ENCODE measurements at regions not wholly inside any gene's neighbourhood (a gene's known extent, or its start where the extent isn't known, plus 50 kb on each side); places are given as distances from the start of the nearest gene placed in this dataset.
"Not testable (repeated sequence)": the region's sequence is repeated elsewhere in the genome, so short reads cannot be mapped to it uniquely, and the experiment has no call there.

DNA sequence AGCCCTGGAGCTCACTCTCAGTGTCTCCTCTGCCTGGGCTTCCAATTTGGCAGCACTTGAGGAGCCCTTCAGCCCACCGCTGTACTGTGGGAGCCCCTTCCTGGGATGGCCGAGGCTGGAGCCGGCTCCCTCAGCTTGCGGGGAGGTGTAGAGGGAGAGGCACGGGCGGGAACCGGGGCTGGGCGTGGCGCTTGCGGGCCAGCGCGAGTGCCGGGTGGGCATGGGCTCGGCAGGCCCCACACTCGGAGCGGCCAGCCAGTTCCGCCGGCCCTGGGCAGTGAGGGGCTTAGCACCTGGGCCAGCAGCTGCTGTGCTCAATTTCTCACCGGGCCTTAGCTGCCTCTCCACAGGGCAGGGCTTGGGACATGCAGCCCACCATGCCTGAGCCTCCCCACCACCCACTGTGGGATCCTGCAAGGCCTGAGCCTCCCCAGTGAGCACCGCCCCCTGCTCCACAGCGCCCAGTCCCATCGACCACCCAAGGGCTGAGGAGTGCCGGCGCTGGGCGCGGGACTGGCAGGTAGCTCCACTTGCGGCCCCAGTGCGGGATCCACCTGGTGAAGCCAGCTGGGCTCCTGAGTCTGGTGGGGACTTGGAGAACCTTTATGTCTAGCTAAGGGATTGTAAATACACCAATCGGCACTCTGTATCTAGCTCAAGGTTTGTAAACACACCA, 65.1 kb upstream of the ROPN1B start:
- H3K27ac ChIP-seq (ENCODE audit: low read depth, low read length, poor library complexity, severe bottlenecking); POLR2A ChIA-PET; H3K4me2 ChIP-seq (ENCODE audit: low read length); DNase-seq (ENCODE audit: low spot score); H3K79me2 ChIP-seq (ENCODE audit: insufficient read depth, low read depth, low read length); H3K9me3 ChIP-seq (ENCODE audit: low read length); CTCF ChIA-PET (ENCODE audit: unreplicated experiment); H3K36me3 ChIP-seq (ENCODE audit: insufficient read depth, low read length); BruUV-seq (replicated peaks); H4K20me1 ChIP-seq (ENCODE audit: insufficient read depth, low read length); H3K4me1 ChIP-seq (ENCODE audit: insufficient read depth, low read length, poor library complexity, severe bottlenecking); H3K9me2 ChIP-seq (ENCODE audit: insufficient read depth, low read length); H2AFZ ChIP-seq (ENCODE audit: low read length); intact Hi-C loops (cut with micrococcal nuclease; ENCODE audit: unreplicated experiment); H3K4me3 ChIP-seq (ENCODE audit: low read depth, low read length, poor library complexity, severe bottlenecking): not testable (repeated sequence)

GRCh38 chr3:125907279-125907678, 61.7 kb upstream of the ROPN1B start:
- H3K9me2 ChIP-seq (ENCODE audit: insufficient read depth, low read length); BruUV-seq (replicated peaks); POLR2A ChIA-PET; H3K4me2 ChIP-seq (ENCODE audit: low read length); DNase-seq (ENCODE audit: low spot score); H3K79me2 ChIP-seq (ENCODE audit: insufficient read depth, low read depth, low read length); H3K27ac ChIP-seq (ENCODE audit: low read depth, low read length, poor library complexity, severe bottlenecking); H3K4me1 ChIP-seq (ENCODE audit: insufficient read depth, low read length, poor library complexity, severe bottlenecking); H3K4me3 ChIP-seq (ENCODE audit: low read depth, low read length, poor library complexity, severe bottlenecking); H2AFZ ChIP-seq (ENCODE audit: low read length); H3K36me3 ChIP-seq (ENCODE audit: insufficient read depth, low read length); H4K20me1 ChIP-seq (ENCODE audit: insufficient read depth, low read length); intact Hi-C loops (cut with micrococcal nuclease; ENCODE audit: unreplicated experiment); CTCF ChIA-PET (ENCODE audit: unreplicated experiment); H3K9me3 ChIP-seq (ENCODE audit: low read length): not testable (repeated sequence)

DNA sequence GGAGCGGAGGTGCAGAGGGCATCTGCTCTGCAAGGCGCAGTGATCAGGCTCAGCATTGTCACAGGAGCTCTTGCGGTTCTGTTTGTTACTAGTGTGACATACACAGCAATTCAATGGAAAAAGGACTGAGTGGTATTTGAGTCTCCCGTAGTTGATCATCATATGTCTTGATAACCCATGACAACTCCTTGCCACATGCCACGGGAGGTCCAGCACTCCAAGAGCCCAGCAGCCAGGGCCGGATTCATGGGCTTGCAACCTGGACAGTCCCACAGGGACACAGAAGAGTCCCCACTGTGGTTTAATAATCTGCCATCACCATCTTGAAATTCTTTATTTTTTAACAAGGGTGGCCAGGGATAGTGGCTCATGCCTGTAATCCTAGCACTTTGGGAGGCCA, 58.1 kb upstream of the ROPN1B start:
- CTCF ChIA-PET (ENCODE audit: unreplicated experiment); DNase-seq (ENCODE audit: low spot score); H3K4me1 ChIP-seq (ENCODE audit: insufficient read depth, low read length, poor library complexity, severe bottlenecking); BruUV-seq (replicated peaks); H3K79me2 ChIP-seq (ENCODE audit: insufficient read depth, low read depth, low read length); H3K27ac ChIP-seq (ENCODE audit: low read depth, low read length, poor library complexity, severe bottlenecking); H4K20me1 ChIP-seq (ENCODE audit: insufficient read depth, low read length); H2AFZ ChIP-seq (ENCODE audit: low read length); H3K9me3 ChIP-seq (ENCODE audit: low read length); H3K36me3 ChIP-seq (ENCODE audit: insufficient read depth, low read length); intact Hi-C loops (cut with micrococcal nuclease; ENCODE audit: unreplicated experiment); H3K4me3 ChIP-seq (ENCODE audit: low read depth, low read length, poor library complexity, severe bottlenecking); H3K9me2 ChIP-seq (ENCODE audit: insufficient read depth, low read length); H3K4me2 ChIP-seq (ENCODE audit: low read length): not testable (repeated sequence)
- POLR2A ChIA-PET = interaction anchor here (0.8 kb wide), 1 partner anchor 11 kb away, joined by 4 read pairs; no protein-coding TSS in a partner anchor

DNA sequence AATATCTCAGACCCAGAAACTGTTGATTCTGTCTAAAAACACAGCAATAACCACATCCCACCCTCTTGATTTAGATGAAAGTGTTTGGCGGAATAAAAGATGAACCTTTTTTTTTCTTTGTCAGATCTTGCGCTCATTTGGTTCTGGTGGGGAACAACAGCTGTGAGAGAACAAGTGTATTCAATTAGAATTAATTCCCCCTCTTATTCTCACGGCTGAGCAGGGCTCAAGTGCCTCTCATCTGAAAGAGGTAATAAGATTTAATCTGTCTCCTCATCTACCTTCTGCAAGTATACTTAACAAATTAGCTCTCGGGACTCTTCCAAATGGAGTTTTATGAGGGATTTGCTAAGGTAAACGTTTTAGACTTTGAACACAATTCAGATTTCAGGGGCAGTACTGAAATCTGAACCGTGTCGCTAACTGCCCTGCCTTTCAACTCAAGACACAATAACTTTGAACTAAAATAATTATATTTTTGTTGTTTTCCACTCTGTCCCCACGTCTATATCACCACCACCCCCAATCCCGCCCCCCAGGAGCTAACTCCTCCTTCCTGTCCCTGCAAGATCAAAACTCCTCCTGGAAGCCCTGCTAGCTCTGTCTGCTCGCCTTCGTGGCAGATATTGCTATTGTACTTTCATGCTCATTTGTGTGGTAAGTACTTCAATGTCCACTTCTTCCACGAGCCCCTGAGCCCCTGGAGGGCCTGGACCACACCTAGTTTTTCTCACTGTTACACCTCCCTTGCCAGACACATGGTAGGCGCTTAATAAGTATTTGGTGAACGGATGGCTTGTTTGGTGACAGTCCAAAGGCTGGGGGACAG, 54.2 kb upstream of the ROPN1B start:
- POLR2A ChIA-PET; H3K9me2 ChIP-seq (ENCODE audit: insufficient read depth, low read length): not testable (repeated sequence)
- BruUV-seq (replicated peaks) = TSS peak; percentile 65

GRCh38 chr3:125915437-125915787, 53.6 kb upstream of the ROPN1B start:
- H3K36me3 ChIP-seq (ENCODE audit: insufficient read depth, low read length); H3K9me2 ChIP-seq (ENCODE audit: insufficient read depth, low read length); BruUV-seq (replicated peaks); CTCF ChIA-PET (ENCODE audit: unreplicated experiment); H3K27ac ChIP-seq (ENCODE audit: low read depth, low read length, poor library complexity, severe bottlenecking); H2AFZ ChIP-seq (ENCODE audit: low read length); H4K20me1 ChIP-seq (ENCODE audit: insufficient read depth, low read length); POLR2A ChIA-PET; H3K9me3 ChIP-seq (ENCODE audit: low read length); H3K79me2 ChIP-seq (ENCODE audit: insufficient read depth, low read depth, low read length): not testable (repeated sequence)
- Histone ChIP-seq H3K4me1 (ENCODE audit: insufficient read depth, low read length, poor library complexity, severe bottlenecking) (peaks cover 23% of the 10 kb centered on the region), H3K4me3 (ENCODE audit: low read depth, low read length, poor library complexity, severe bottlenecking) (peak overlapping the region; percentile 72), H3K4me2 (ENCODE audit: low read length) (peak overlapping the region; percentile 56)
- intact Hi-C loops (cut with micrococcal nuclease; ENCODE audit: unreplicated experiment) = loop anchor here (5.0 kb wide), 2 partner anchors 148 to 323 kb away; no protein-coding TSS in a partner anchor
- peak; percentile 18 for DNase-seq (ENCODE audit: low spot score)

More for the DNA sequence above, 54.2 kb upstream of the ROPN1B start:
- H2AFZ ChIP-seq (ENCODE audit: low read length); H3K27ac ChIP-seq (ENCODE audit: low read depth, low read length, poor library complexity, severe bottlenecking); H4K20me1 ChIP-seq (ENCODE audit: insufficient read depth, low read length); H3K9me3 ChIP-seq (ENCODE audit: low read length); H3K36me3 ChIP-seq (ENCODE audit: insufficient read depth, low read length); H3K79me2 ChIP-seq (ENCODE audit: insufficient read depth, low read depth, low read length); CTCF ChIA-PET (ENCODE audit: unreplicated experiment): not testable (repeated sequence)
- Histone ChIP-seq H3K4me3 (ENCODE audit: low read depth, low read length, poor library complexity, severe bottlenecking) (peak overlapping the region; percentile 72), H3K4me2 (ENCODE audit: low read length) (peak overlapping the region; percentile 56), H3K4me1 (ENCODE audit: insufficient read depth, low read length, poor library complexity, severe bottlenecking) (peaks cover 23% of the 10 kb centered on the region)
- DNase-seq (ENCODE audit: low spot score) = peak; percentile 6
- intact Hi-C loops (cut with micrococcal nuclease; ENCODE audit: unreplicated experiment) = loop anchor here (5.0 kb wide), 2 partner anchors 148 to 323 kb away; no protein-coding TSS in a partner anchor

DNA sequence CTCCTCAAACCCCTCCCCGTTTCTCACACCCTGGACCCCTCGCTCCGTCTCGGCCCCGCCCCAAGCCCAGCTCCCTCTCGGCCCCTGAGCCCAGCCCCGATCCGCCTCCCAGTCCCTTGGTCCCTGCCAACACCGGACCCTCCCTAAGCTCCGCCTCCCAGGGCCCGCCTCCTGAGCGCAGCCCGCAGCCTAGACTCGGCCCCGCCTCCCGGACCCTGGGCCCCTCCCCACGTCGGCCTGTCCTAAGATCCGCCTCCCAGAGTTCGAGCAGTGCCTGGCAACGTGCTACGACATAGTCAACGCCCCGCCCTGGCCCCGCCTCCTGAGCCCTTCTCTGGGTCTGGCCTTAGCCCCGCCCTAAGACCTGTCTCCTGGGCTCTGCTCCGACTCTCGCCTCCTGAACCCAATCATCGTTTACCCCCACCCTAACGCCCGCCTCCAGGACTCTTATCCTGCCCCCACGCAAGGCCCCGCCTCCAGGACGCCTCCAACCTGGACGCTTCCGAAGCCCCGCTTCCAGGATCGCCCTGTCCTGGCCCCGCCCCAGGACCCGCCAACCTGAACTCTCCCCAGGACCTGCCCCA, 53.1 kb upstream of the ROPN1B start:
- H4K20me1 ChIP-seq (ENCODE audit: insufficient read depth, low read length); H3K9me2 ChIP-seq (ENCODE audit: insufficient read depth, low read length); H3K27ac ChIP-seq (ENCODE audit: low read depth, low read length, poor library complexity, severe bottlenecking); H3K9me3 ChIP-seq (ENCODE audit: low read length); H3K36me3 ChIP-seq (ENCODE audit: insufficient read depth, low read length); CTCF ChIA-PET (ENCODE audit: unreplicated experiment); H2AFZ ChIP-seq (ENCODE audit: low read length); H3K79me2 ChIP-seq (ENCODE audit: insufficient read depth, low read depth, low read length); BruUV-seq (replicated peaks); POLR2A ChIA-PET: not testable (repeated sequence)
- DNase-seq (ENCODE audit: low spot score) = peak; percentile 97
- peaks cover 23% of the 10 kb centered on the region for H3K4me1 ChIP-seq (ENCODE audit: insufficient read depth, low read length, poor library complexity, severe bottlenecking)
- peak overlapping the region; percentile 56 for H3K4me2 ChIP-seq (ENCODE audit: low read length)
- H3K4me3 ChIP-seq (ENCODE audit: low read depth, low read length, poor library complexity, severe bottlenecking) = peak overlapping the region; percentile 72
- intact Hi-C loops (cut with micrococcal nuclease; ENCODE audit: unreplicated experiment) = loop anchor here (2.0 to 5.0 kb wide), 3 partner anchors 149 to 324 kb away; partner anchors contain the start of gene SLC41A3
